Neutrophil (primary cell): ENCODE measurements at regions not wholly inside any gene's neighbourhood (a gene's known extent, or its start where the extent isn't known, plus 50 kb on each side); places are given as distances from the start of the nearest gene placed in this dataset.

Source experiments
- H3K27ac ChIP-seq: fragments of 200-600 bp; sonication (generic); 2 replicates; pipeline ENCODE4 v1.5.1; 2016; ENCODE audit warnings: mild to moderate bottlenecking, moderate library complexity
- H3K27me3 ChIP-seq: fragments of 200-600 bp; sonication (generic); 2 replicates; pipeline ENCODE4 v1.6.0; 2016; ENCODE audit warnings: mild to moderate bottlenecking
- H3K36me3 ChIP-seq: fragments of 200-600 bp; sonication (generic); 2 replicates; pipeline ENCODE4 v1.5.1; 2017
- H3K4me1 ChIP-seq, 2 experiments: fragments of 200-600 bp in 1 of 2; sonication (generic) in 1 of 2; 1 replicate in 1 of 2; 2 replicates in 1 of 2; pipeline versions ENCODE4 v1.5.1 to v1.6.1; 2013 to 2016; ENCODE audit warnings: low read depth in 1 of 2, low read length in 1 of 2, mild to moderate bottlenecking in 1 of 2, moderate library complexity in 1 of 2; ENCODE audit not compliant: control insufficient read depth in 1 of 2, insufficient read depth in 1 of 2
- H3K4me3 ChIP-seq, 2 experiments: fragments of 200-600 bp in 1 of 2; sonication (generic) in 1 of 2; 1 replicate in 1 of 2; 2 replicates in 1 of 2; pipeline ENCODE4 v1.5.1; 2013 to 2016; ENCODE audit warnings: low read depth in 1 of 2, low read length in 1 of 2, mild to moderate bottlenecking in 1 of 2, moderate library complexity in 1 of 2
- H3K9me3 ChIP-seq: fragments of 200-600 bp; sonication (generic); 2 replicates; pipeline ENCODE4 v1.5.1; 2016
- TF ChIP-seq, protein P1 (sequence below): fragments of 200-600 bp; sonication (generic); IDR thresholded peaks from 2 replicates; pipeline ENCODE4 v1.5.1; 2016; ENCODE audit warnings: antibody characterized with exemption

GRCh38 chr4:106851726-106852125, 184.4 kb downstream of the DKK2 start:
- Histone ChIP-seq H3K9me3 (no peaks in the 10 kb centered on the region), H3K27ac (no peak overlapping the region), H3K4me3 (no peak overlapping the region), H3K27me3 (no peaks in the 10 kb centered on the region), H3K4me1 (no peaks in the 10 kb centered on the region), H3K36me3 (no peaks in the 10 kb centered on the region)
- TF ChIP-seq, protein P1, sequence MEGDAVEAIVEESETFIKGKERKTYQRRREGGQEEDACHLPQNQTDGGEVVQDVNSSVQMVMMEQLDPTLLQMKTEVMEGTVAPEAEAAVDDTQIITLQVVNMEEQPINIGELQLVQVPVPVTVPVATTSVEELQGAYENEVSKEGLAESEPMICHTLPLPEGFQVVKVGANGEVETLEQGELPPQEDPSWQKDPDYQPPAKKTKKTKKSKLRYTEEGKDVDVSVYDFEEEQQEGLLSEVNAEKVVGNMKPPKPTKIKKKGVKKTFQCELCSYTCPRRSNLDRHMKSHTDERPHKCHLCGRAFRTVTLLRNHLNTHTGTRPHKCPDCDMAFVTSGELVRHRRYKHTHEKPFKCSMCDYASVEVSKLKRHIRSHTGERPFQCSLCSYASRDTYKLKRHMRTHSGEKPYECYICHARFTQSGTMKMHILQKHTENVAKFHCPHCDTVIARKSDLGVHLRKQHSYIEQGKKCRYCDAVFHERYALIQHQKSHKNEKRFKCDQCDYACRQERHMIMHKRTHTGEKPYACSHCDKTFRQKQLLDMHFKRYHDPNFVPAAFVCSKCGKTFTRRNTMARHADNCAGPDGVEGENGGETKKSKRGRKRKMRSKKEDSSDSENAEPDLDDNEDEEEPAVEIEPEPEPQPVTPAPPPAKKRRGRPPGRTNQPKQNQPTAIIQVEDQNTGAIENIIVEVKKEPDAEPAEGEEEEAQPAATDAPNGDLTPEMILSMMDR = no peak

GRCh38 chr4:106850691-106851090, 185.4 kb downstream of the DKK2 start:
- no peaks in the 10 kb centered on the region for H3K4me1 ChIP-seq
- H3K27ac ChIP-seq = no peak overlapping the region
- H3K27me3 ChIP-seq = no peaks in the 10 kb centered on the region
- H3K9me3 ChIP-seq = no peaks in the 10 kb centered on the region
- TF ChIP-seq, protein P1 = no peak
- no peaks in the 10 kb centered on the region for H3K36me3 ChIP-seq
- no peak overlapping the region for H3K4me3 ChIP-seq

GRCh38 chr4:106835919-106836318, 200.2 kb downstream of the DKK2 start:
- TF ChIP-seq, protein P1 = no peak
- no peak overlapping the region for H3K4me3 ChIP-seq

GRCh38 chr4:106830879-106831278, 205.2 kb downstream of the DKK2 start:
- Histone ChIP-seq H3K4me1 (no peaks in the 10 kb centered on the region), H3K27me3 (no peaks in the 10 kb centered on the region), H3K9me3 (no peaks in the 10 kb centered on the region), H3K36me3 (no peaks in the 10 kb centered on the region), H3K4me3 (no peak overlapping the region), H3K27ac (no peak overlapping the region)
- TF ChIP-seq, protein P1 = no peak

More at GRCh38 chr4:106835919-106836318, 200.2 kb downstream of the DKK2 start:
- Histone ChIP-seq H3K36me3 (no peaks in the 10 kb centered on the region), H3K27ac (no peak overlapping the region), H3K9me3 (no peaks in the 10 kb centered on the region), H3K4me1 (no peaks in the 10 kb centered on the region), H3K27me3 (no peaks in the 10 kb centered on the region)

DNA sequence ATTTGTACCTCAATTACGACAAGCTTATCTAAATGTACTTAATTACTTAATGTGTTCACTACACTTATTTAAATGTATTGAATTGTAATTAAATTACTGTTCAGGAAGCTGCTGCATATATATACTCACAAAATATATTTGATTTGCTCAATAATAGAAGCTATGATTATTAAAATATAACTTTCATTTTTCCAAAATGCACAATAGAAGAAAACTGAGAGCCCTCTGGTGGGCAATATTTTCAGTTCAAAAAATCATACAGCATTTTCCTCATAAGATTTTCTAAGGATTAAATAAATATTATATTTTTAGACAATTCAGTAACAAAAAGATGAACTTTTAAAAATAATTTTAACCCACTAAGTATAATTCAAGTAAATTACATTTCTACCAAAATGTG, 217.3 kb downstream of the DKK2 start:
- Histone ChIP-seq H3K27ac (no peak overlapping the region), H3K9me3 (no peaks in the 10 kb centered on the region), H3K36me3 (no peaks in the 10 kb centered on the region), H3K4me3 (no peak overlapping the region), H3K4me1 (no peaks in the 10 kb centered on the region), H3K27me3 (no peaks in the 10 kb centered on the region)
- TF ChIP-seq, protein P1 = no peak

DNA sequence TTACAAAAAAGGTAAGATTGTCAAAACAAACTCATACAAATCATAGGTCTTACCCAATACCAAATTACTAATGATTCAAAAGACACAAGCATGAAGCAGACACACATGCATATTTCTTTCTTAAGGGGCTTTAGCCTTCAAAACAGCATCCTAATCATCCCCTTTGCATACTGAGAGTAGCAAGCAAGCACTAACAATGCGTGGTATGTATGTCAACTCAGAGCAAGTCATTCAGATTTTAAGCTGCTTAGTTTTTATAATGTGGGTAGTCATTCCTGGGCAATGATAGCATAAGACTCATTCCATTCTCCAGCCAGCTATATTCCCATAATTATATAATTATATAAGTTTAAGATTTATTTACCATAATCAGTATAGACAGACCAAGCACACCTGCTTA, 219.6 kb downstream of the DKK2 start:
- Histone ChIP-seq H3K36me3 (no peaks in the 10 kb centered on the region), H3K4me1 (no peaks in the 10 kb centered on the region), H3K4me3 (no peak overlapping the region), H3K27ac (no peak overlapping the region), H3K9me3 (no peaks in the 10 kb centered on the region), H3K27me3 (no peaks in the 10 kb centered on the region)
- TF ChIP-seq, protein P1 = no peak
